Loucy (cell line): ENCODE measurements at regions not wholly inside any gene's neighbourhood (a gene's known extent, or its start where the extent isn't known, plus 50 kb on each side); places are given as distances from the start of the nearest gene placed in this dataset.

Experiments
- H2AFZ ChIP-seq: fragments of 200-600 bp; sonication (generic); 2 replicates; pipeline ENCODE4 v1.6.0; 2016; ENCODE audit warnings: antibody characterized with exemption, mild to moderate bottlenecking, low read length, moderate library complexity
- H3F3A ChIP-seq: fragments of 200-600 bp; 2 replicates; pipeline ENCODE4 v1.6.0; 2016; ENCODE audit warnings: antibody characterized with exemption, low read depth, mild to moderate bottlenecking
- H3K27me3 ChIP-seq: fragments of 200-600 bp; sonication (generic); 2 replicates; pipeline ENCODE4 v1.6.1; 2014; ENCODE audit warnings: low read length, mild to moderate bottlenecking; ENCODE audit not compliant: insufficient read depth, poor library complexity, severe bottlenecking
- H3K36me3 ChIP-seq: fragments of 200-600 bp; sonication (generic); 2 replicates; pipeline ENCODE4 v1.6.1; 2016; ENCODE audit warnings: low read length; ENCODE audit not compliant: insufficient read depth
- H3K4me1 ChIP-seq: fragments of 200-600 bp; sonication (generic); 2 replicates; pipeline ENCODE4 v1.5.1; 2014; ENCODE audit warnings: low read length, mild to moderate bottlenecking; ENCODE audit not compliant: insufficient read depth, poor library complexity, severe bottlenecking
- H3K4me2 ChIP-seq: fragments of 200-600 bp; sonication (generic); 2 replicates; pipeline ENCODE4 v1.6.0; 2014; ENCODE audit warnings: antibody characterized with exemption, low read length, low read depth, mild to moderate bottlenecking; ENCODE audit not compliant: poor library complexity, severe bottlenecking
- H3K4me3 ChIP-seq: fragments of 200-600 bp; sonication (generic); 2 replicates; pipeline ENCODE4 v1.5.1; 2014; ENCODE audit warnings: low read length, mild to moderate bottlenecking, mixed read lengths; ENCODE audit not compliant: poor library complexity, severe bottlenecking
- H3K79me2 ChIP-seq: fragments of 200-600 bp; sonication (generic); 2 replicates; pipeline ENCODE4 v1.6.1; 2014; ENCODE audit warnings: low read length; ENCODE audit not compliant: insufficient read depth
- H3K9ac ChIP-seq: fragments of 200-600 bp; sonication (generic); 2 replicates; pipeline ENCODE4 v1.6.0; 2014; ENCODE audit warnings: mild to moderate bottlenecking, low read depth, low read length, moderate library complexity; ENCODE audit not compliant: poor library complexity, severe bottlenecking
- H3K9me2 ChIP-seq: fragments of 200-600 bp; sonication (generic); replicated peaks from 2 replicates; pipeline ENCODE4 v1.6.1; 2016; ENCODE audit warnings: low read depth, low read length, mixed read lengths
- H3K9me3 ChIP-seq: fragments of 200-600 bp; sonication (generic); 2 replicates; pipeline ENCODE4 v1.6.1; 2014; ENCODE audit warnings: mild to moderate bottlenecking, antibody characterized with exemption, low read length, low read depth; ENCODE audit not compliant: insufficient read depth
- H4K20me1 ChIP-seq: fragments of 200-600 bp; sonication (generic); 2 replicates; pipeline ENCODE4 v1.6.0; 2014; ENCODE audit warnings: antibody characterized with exemption, low read length, mild to moderate bottlenecking; ENCODE audit not compliant: insufficient read depth, poor library complexity, severe bottlenecking
- EZH2phosphoT487 ChIP-seq: fragments of 200-600 bp; IDR thresholded peaks from 2 replicates; pipeline ENCODE4 v1.6.1; 2018; ENCODE audit warnings: antibody characterized with exemption, mild to moderate bottlenecking, moderate library complexity, borderline replicate concordance
- TF ChIP-seq, protein P1 (sequence below): fragments of 200-600 bp; sonication (generic); conservative IDR thresholded peaks from 2 replicates; pipeline ENCODE4 v1.5.1; 2014; ENCODE audit warnings: mild to moderate bottlenecking, antibody characterized with exemption, low read length

DNA sequence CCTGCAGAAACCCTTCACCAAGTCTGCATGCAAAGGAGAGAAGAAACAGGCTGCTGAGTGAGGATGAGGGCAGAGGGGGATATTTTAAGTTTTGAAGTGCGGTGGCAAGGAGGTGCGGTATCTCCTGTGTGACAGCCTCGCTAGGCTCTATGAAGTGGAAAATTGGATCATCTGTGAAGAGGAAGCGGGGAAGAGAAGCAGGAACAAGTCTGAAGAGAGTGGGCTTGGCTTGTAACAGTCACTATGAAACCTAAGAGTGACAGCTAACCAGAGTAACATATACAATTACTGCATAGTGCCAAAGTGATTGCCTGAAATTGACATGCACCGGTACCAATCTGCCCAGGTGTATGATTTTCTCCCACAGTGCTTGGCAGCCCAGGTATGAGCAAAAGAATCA is 287.5 kb upstream of the KLF14 start:
- Histone ChIP-seq H3F3A (no peaks in the 10 kb centered on the region), H3K36me3 (no peaks in the 10 kb centered on the region), H3K4me1 (no peaks in the 10 kb centered on the region), H3K79me2 (no peaks in the 10 kb centered on the region), H2AFZ (no peak overlapping the region), H3K9ac (no peak overlapping the region), H3K27me3 (no peaks in the 10 kb centered on the region), H3K4me2 (no peak overlapping the region), H3K4me3 (no peak overlapping the region), H3K9me3 (no peaks in the 10 kb centered on the region), H3K9me2 (no peaks in the 10 kb centered on the region), H4K20me1 (no peaks in the 10 kb centered on the region)
- TF ChIP-seq EZH2phosphoT487 = no peak
- TF ChIP-seq, protein P1, sequence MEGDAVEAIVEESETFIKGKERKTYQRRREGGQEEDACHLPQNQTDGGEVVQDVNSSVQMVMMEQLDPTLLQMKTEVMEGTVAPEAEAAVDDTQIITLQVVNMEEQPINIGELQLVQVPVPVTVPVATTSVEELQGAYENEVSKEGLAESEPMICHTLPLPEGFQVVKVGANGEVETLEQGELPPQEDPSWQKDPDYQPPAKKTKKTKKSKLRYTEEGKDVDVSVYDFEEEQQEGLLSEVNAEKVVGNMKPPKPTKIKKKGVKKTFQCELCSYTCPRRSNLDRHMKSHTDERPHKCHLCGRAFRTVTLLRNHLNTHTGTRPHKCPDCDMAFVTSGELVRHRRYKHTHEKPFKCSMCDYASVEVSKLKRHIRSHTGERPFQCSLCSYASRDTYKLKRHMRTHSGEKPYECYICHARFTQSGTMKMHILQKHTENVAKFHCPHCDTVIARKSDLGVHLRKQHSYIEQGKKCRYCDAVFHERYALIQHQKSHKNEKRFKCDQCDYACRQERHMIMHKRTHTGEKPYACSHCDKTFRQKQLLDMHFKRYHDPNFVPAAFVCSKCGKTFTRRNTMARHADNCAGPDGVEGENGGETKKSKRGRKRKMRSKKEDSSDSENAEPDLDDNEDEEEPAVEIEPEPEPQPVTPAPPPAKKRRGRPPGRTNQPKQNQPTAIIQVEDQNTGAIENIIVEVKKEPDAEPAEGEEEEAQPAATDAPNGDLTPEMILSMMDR = no peak

DNA sequence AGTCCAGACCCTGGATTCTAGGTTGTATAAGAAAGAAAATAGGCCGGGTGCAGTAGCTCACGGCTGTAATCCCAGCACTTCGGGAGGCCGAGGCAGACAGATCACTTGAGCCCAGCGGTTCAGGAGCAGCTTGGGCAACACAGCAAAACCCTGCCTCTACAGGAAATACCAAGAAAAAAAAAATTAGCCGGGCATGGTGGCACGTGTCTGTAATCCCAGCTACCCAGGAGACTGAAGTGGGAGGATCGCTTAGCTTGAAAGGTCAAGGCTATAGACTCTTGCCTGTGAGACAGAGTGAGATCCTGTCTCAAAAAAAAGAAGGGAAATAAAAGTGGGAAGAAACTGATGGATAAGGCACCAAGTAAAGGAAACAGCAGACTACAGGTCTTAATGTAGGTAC is 287.9 kb upstream of the KLF14 start:
- Histone ChIP-seq H3K9me3 (no peaks in the 10 kb centered on the region), H3F3A (no peaks in the 10 kb centered on the region), H3K36me3 (no peaks in the 10 kb centered on the region), H3K9me2 (no peaks in the 10 kb centered on the region), H3K79me2 (no peaks in the 10 kb centered on the region), H3K4me3 (no peak overlapping the region), H2AFZ (no peak overlapping the region), H3K4me1 (no peaks in the 10 kb centered on the region), H3K4me2 (no peak overlapping the region), H3K9ac (no peak overlapping the region), H4K20me1 (no peaks in the 10 kb centered on the region), H3K27me3 (no peaks in the 10 kb centered on the region)
- TF ChIP-seq EZH2phosphoT487 = no peak
- TF ChIP-seq, protein P1 = no peak

DNA sequence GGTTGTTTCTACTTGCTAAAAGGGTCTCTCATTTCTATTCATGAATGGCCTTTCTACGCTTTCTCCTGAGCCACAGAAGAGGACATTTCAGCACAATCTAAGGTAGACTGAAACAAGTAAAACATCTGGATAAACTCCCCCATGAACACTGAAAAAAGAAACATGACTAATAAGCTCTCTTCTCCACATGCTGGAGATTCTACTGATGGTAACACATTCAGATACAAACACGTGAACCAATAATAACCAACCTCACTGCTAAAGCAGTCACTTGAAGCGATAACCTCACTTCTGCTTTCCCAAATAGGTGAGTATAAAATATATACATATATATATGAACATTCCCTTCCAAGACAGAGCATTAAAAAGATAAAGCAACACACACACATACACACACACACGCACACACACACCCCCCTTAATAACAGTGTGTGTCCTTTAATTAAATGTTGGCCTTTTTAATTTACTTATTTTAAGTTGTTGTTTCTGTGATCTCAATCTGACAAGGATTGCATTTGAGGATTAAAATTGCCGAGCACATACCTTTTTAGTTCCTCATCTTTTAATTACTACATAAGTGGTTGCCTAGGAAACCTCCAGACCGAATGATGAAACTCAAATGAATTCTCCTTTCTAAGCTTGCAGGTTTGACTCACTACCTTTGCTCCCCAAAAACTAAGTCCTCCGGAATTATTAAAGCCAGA is 292.4 kb upstream of the KLF14 start:
- H3K4me3 ChIP-seq = no peak overlapping the region
- no peaks in the 10 kb centered on the region for H3K4me1 ChIP-seq
- no peaks in the 10 kb centered on the region for H3K9me3 ChIP-seq
- no peak overlapping the region for H2AFZ ChIP-seq
- no peaks in the 10 kb centered on the region for H3K79me2 ChIP-seq
- H3K9ac ChIP-seq = no peak overlapping the region
- no peaks in the 10 kb centered on the region for H4K20me1 ChIP-seq
- no peak for TF ChIP-seq EZH2phosphoT487
- TF ChIP-seq, protein P1 = no peak
- no peaks in the 10 kb centered on the region for H3F3A ChIP-seq
- no peaks in the 10 kb centered on the region for H3K36me3 ChIP-seq
- H3K27me3 ChIP-seq = no peaks in the 10 kb centered on the region
- H3K4me2 ChIP-seq = no peak overlapping the region
- no peaks in the 10 kb centered on the region for H3K9me2 ChIP-seq
